ENCODE measurements at regions not wholly inside any gene's neighbourhood (a gene's known extent, or its start where the extent isn't known, plus 50 kb on each side); places are given as distances from the start of the nearest gene placed in this dataset.

DNA sequence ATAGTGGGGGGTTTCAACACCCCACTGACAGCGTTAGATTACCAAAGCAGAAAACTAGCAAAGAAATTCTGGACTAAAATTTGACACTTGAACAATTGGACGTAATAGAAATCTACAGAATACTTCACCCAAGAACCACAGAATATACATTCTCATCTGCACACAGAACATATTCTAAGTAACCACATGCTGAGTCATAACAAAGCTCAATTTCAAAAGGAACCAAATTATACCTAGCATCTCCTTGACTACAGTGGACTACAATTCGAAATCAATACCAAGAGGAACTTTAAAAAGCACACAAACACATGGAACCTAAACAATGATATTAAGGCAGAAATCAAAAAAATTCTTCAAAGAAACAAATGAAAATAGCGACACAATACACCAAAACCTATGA is 871.6 kb upstream of the MDGA2 start:
- no peak for TF ChIP-seq CTCF (conservative IDR thresholded peaks at IDR 0.05; ENCODE audit: low read depth, low read length)
- TF ChIP-seq EZH2 (IDR thresholded peaks at IDR 0.05; ENCODE audit: low read length, unreplicated experiment) = no peak
